K562 (cell line): ENCODE measurements at regions not wholly inside any gene's neighbourhood (a gene's known extent, or its start where the extent isn't known, plus 50 kb on each side); places are given as distances from the start of the nearest gene placed in this dataset.

Source experiments
- ATAC-seq: fragments of 200-7000 bp; cut with Tn5 transposase; 3 replicates; pipeline ENCODE4 v1.9.1; 2020; ENCODE audit warnings: moderate library complexity
- BruUV-seq: library from RNA; stranded (reverse); fragments of 400-500 nt; replicated peaks from 2 replicates; lab custom pipeline; 2021; lab: Mats Ljungman, UMichigan
- CTCF ChIA-PET: fragments of 300-600 bp; formaldehyde crosslinking; extraction: SDS; loops from one replicate; lab custom pipeline; 2021; ENCODE audit warnings: low intra/inter-chr PET ratio; lab: Yijun Ruan, JAX
- POLR2A ChIA-PET: fragments of 300-600, 350-650 bp; sonication (Branson Sonifier 250); formaldehyde crosslinking; extraction: SDS; loops from one replicate; lab custom pipeline; 2021; ENCODE audit warnings: antibody characterized with exemption, inconsistent platforms; lab: Yijun Ruan, JAX
- DNase-seq, 4 experiments: peaks; one replicate each; pipeline versions ENCODE4 v3.0.0 to v3.0.0-alpha.2; 2011 to 2018; ENCODE audit warnings: low spot score in 3 of 4, mixed read lengths in 3 of 4; ENCODE audit errors: extremely low read depth in 1 of 4
- FAIRE-seq: peaks from 2 replicates; lab custom pipeline; 2011; peaks lifted over from hg19 to GRCh38; lab: Jason Lieb, UNC
- H2AFZ ChIP-seq: 2 replicates; pipeline ENCODE4 v1.6.0; 2011; ENCODE audit warnings: low read depth, low read length, control low read depth, inconsistent platforms
- H3K27ac ChIP-seq: fragments of 200-600 bp; 3 replicates; pipeline ENCODE4 v1.8.0; 2011; ENCODE audit warnings: low read depth, mild to moderate bottlenecking, control low read depth, inconsistent platforms, low read length, moderate library complexity, mixed read lengths; ENCODE audit errors: extremely low read depth
- H3K27me3 ChIP-seq, 2 experiments: fragments of 300-600 bp in 1 of 2; 2 replicates in 1 of 2; 3 replicates in 1 of 2; pipeline versions ENCODE4 v1.6.0 to v1.8.0; 2011; ENCODE audit warnings: inconsistent platforms in 2 of 2, low read length in 2 of 2, mild to moderate bottlenecking in 1 of 2, mixed read lengths in 1 of 2, moderate library complexity in 1 of 2; ENCODE audit not compliant: control insufficient read depth in 2 of 2, insufficient read depth in 2 of 2
- H3K36me3 ChIP-seq: fragments of 300-600 bp; 3 replicates; pipeline ENCODE4 v1.8.0; 2011; ENCODE audit warnings: mild to moderate bottlenecking, low read length, inconsistent platforms; ENCODE audit not compliant: control insufficient read depth, insufficient read depth
- H3K4me1 ChIP-seq, 2 experiments: fragments of 200-600 bp in 1 of 2; replicated peaks in 1 of 2; 2 replicates in 1 of 2; 3 replicates in 1 of 2; pipeline versions ENCODE4 v1.5.1 to v1.8.0; 2011; ENCODE audit warnings: inconsistent platforms in 2 of 2, low read length in 2 of 2, mild to moderate bottlenecking in 1 of 2, mixed read lengths in 1 of 2, moderate library complexity in 1 of 2; ENCODE audit not compliant: control insufficient read depth in 2 of 2, insufficient read depth in 2 of 2
- H3K4me2 ChIP-seq: 2 replicates; pipeline ENCODE4 v1.6.1; 2011; ENCODE audit warnings: low read length, control low read depth, inconsistent platforms, mixed read lengths; ENCODE audit not compliant: insufficient read depth
- H3K4me3 ChIP-seq: fragments of 200-600 bp; sonication (generic), shearing (Covaris generic); 2 replicates; pipeline ENCODE4 v1.5.1; 2016; ENCODE audit warnings: control low read depth, inconsistent platforms
- H3K79me2 ChIP-seq: fragments of 200-600 bp; 3 replicates; pipeline ENCODE4 v1.8.0; 2011; ENCODE audit warnings: low read length, inconsistent platforms; ENCODE audit not compliant: control insufficient read depth, insufficient read depth
- H3K9ac ChIP-seq, 2 experiments: 2 replicates each; pipeline versions ENCODE4 v1.6.0 to v1.6.1; 2011; ENCODE audit warnings: low read depth in 2 of 2, low read length in 2 of 2, control low read depth in 1 of 2, inconsistent platforms in 1 of 2, mild to moderate bottlenecking in 1 of 2, mixed read lengths in 1 of 2; ENCODE audit not compliant: insufficient read depth in 1 of 2
- H3K9me1 ChIP-seq: one replicate; pipeline ENCODE4 v1.6.0; 2011; ENCODE audit warnings: inconsistent platforms, mild to moderate bottlenecking, low read length, moderate library complexity; ENCODE audit not compliant: control insufficient read depth, insufficient read depth
- H3K9me3 ChIP-seq: replicated peaks from 2 replicates; pipeline ENCODE4 v1.5.1; 2011; ENCODE audit warnings: low read depth, low read length, inconsistent platforms; ENCODE audit not compliant: control insufficient read depth, insufficient read depth
- H4K20me1 ChIP-seq: replicated peaks from 2 replicates; pipeline ENCODE4 v1.6.1; 2011; ENCODE audit warnings: low read length, inconsistent platforms, mixed read lengths; ENCODE audit not compliant: control insufficient read depth, insufficient read depth
- ASH1L ChIP-seq: fragments of 450-650 bp; IDR thresholded peaks from 2 replicates; pipeline ENCODE4 v1.6.1; 2018; ENCODE audit warnings: borderline replicate concordance, mild to moderate bottlenecking, low read depth; ENCODE audit not compliant: partially characterized antibody
- CXXC5 ChIP-seq: fragments of 250-450 bp; sonication (Bioruptor Pico); IDR thresholded peaks from 2 replicates; pipeline ENCODE4 v1.8.0; 2022; ENCODE audit warnings: inconsistent platforms, mild to moderate bottlenecking, moderate library complexity
- ERF ChIP-seq: fragments of 450-650 bp; formaldehyde crosslinking; IDR thresholded peaks from 2 replicates; pipeline ENCODE4 v1.4.0; 2020; ENCODE audit warnings: mild to moderate bottlenecking, mixed read lengths
- GTF2A2 ChIP-seq: IDR thresholded peaks from 2 replicates; pipeline ENCODE4 v1.6.1; 2016; ENCODE audit warnings: mild to moderate bottlenecking, missing genetic modification characterization, missing compliant biosample characterization
- NONO ChIP-seq, 2 experiments: fragments of 200-400 bp in 1 of 2; fragments of 450-650 bp in 1 of 2; formaldehyde crosslinking in 1 of 2; IDR thresholded peaks; 2 replicates each; pipeline ENCODE4 v1.6.1; 2017; ENCODE audit warnings: low read depth in 2 of 2, mild to moderate bottlenecking in 2 of 2, moderate library complexity in 2 of 2, low read length in 1 of 2
- TAF9B ChIP-seq: fragments of 450-650 bp; IDR thresholded peaks from 2 replicates; pipeline ENCODE4 v1.6.1; 2018; ENCODE audit warnings: mild to moderate bottlenecking; ENCODE audit not compliant: partially characterized antibody
- TEAD2 ChIP-seq: fragments of 450-650 bp; IDR thresholded peaks from 2 replicates; pipeline ENCODE4 v1.6.1; 2016; ENCODE audit warnings: missing genetic modification characterization, control low read depth, missing compliant biosample characterization
- TGIF2 ChIP-seq: sonication (generic); formaldehyde crosslinking; IDR thresholded peaks from 2 replicates; pipeline ENCODE4 v1.8.1; 2022; ENCODE audit warnings: mild to moderate bottlenecking, missing genetic modification reagents, moderate library complexity
- ZNF165 ChIP-seq: fragments of 250-450 bp; sonication (Bioruptor Pico); IDR thresholded peaks from 2 replicates; pipeline ENCODE4 v1.4.0; 2020; ENCODE audit warnings: borderline replicate concordance
- ZNF384 ChIP-seq: IDR thresholded peaks from 2 replicates; pipeline ENCODE4 v1.6.1; 2012; ENCODE audit warnings: low read depth, low read length, improper control_type of control experiment
- ZNF644 ChIP-seq: fragments of 200-800 bp; sonication (Bioruptor generic); IDR thresholded peaks from 2 replicates; pipeline ENCODE4 v1.6.1; 2016; ENCODE audit warnings: low read depth, missing genetic modification characterization, missing compliant biosample characterization
- ZNF699 ChIP-seq: fragments of 250-450 bp; sonication (Bioruptor Pico); IDR thresholded peaks from 2 replicates; pipeline ENCODE4 v1.8.0; 2021; ENCODE audit warnings: mild to moderate bottlenecking, moderate library complexity; ENCODE audit not compliant: insufficient replicate concordance
- ZNF79 ChIP-seq: fragments of 250-450 bp; sonication (Bioruptor Pico); IDR thresholded peaks from 2 replicates; pipeline ENCODE4 v1.4.0; 2020; ENCODE audit warnings: low read depth, mild to moderate bottlenecking, moderate library complexity
- WGBS: fragments of 100-300 bp; shearing (Covaris generic); methylation state at CpG from one replicate; pipeline ENCODE4 v1.1.6; 2016; ENCODE audit warnings: low coverage, mixed read lengths; ENCODE audit not compliant: insufficient coverage; ENCODE audit errors: missing lambda C conversion rate; 5-methylcytosine and 5-hydroxymethylcytosine counted together
- in situ Hi-C: fragments of 300-500 bp; cut with MboI; formaldehyde crosslinking; loops from 4 replicates; pipeline ENCODE4 v1.15.0; 2018; ENCODE audit warnings: inconsistent platforms, mixed read lengths
- intact Hi-C: fragments of 100-400 bp; cut with micrococcal nuclease; formaldehyde crosslinking; loops from 2 replicates; pipeline ENCODE4 v1.14.2; 2022
- TF ChIP-seq, protein P1 (sequence below): fragments of 250-450 bp; sonication (Bioruptor Pico); IDR thresholded peaks from 2 replicates; pipeline ENCODE4 v1.4.0; 2020; ENCODE audit warnings: mild to moderate bottlenecking, moderate library complexity, borderline replicate concordance
- TF ChIP-seq, protein P2 (sequence below): fragments of 250-450 bp; sonication (Bioruptor Pico); IDR thresholded peaks from 2 replicates; pipeline ENCODE4 v1.4.0; 2020; ENCODE audit warnings: mild to moderate bottlenecking
- TF ChIP-seq, protein P3 (sequence below): fragments of 450-650 bp; IDR thresholded peaks from 2 replicates; pipeline ENCODE4 v1.6.1; 2016; ENCODE audit warnings: low read depth, mild to moderate bottlenecking, moderate library complexity

DNA sequence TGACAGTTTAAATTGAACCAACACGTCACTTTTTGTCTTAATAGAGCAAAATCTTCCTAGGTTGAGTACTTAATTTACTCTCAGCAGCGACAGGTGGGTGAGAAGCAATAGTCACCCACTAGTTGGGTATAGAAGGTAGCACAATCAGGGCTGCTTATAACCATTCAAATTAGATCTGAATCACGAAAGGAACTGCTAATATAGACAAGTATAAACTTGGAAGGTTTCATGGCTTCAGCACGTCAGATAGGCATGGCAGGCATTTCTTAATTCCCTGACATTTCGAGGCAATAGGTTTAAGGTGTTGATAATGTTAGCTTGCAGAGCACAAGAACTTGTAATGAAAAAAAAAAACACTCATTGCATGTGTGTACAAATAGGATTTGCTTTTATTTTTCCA, 853.4 kb downstream of the PCDH7 start:
- no peaks in the 10 kb centered on the region for H3K9me3 ChIP-seq
- no peak overlapping the region for H2AFZ ChIP-seq
- H3K9ac ChIP-seq, result no peak overlapping the region
- intact Hi-C loops (no loop called here), in situ Hi-C loops (no loop called here)
- CTCF ChIA-PET, result interaction anchor here (0.7 kb wide), 1 partner anchor 57 kb away, joined by 3 read pairs; no protein-coding TSS in a partner anchor
- no peaks in the 10 kb centered on the region for H3K4me1 ChIP-seq
- H3K4me3 ChIP-seq, result no peak overlapping the region
- FAIRE-seq, result no peak
- no peak for DNase-seq
- POLR2A ChIA-PET, result no interaction called here
- H3K27ac ChIP-seq, result no peak overlapping the region
- no peak for ATAC-seq
- H3K27me3 ChIP-seq, result no peaks in the 10 kb centered on the region
- TF ChIP-seq CXXC5 (CRISPR knock-in tag), result no peak
- TF ChIP-seq ASH1L, result no peak
- TF ChIP-seq ZNF79 (CRISPR knock-in tag), result no peak
- TF ChIP-seq ZNF165 (CRISPR knock-in tag), result no peak
- TF ChIP-seq, protein P1, sequence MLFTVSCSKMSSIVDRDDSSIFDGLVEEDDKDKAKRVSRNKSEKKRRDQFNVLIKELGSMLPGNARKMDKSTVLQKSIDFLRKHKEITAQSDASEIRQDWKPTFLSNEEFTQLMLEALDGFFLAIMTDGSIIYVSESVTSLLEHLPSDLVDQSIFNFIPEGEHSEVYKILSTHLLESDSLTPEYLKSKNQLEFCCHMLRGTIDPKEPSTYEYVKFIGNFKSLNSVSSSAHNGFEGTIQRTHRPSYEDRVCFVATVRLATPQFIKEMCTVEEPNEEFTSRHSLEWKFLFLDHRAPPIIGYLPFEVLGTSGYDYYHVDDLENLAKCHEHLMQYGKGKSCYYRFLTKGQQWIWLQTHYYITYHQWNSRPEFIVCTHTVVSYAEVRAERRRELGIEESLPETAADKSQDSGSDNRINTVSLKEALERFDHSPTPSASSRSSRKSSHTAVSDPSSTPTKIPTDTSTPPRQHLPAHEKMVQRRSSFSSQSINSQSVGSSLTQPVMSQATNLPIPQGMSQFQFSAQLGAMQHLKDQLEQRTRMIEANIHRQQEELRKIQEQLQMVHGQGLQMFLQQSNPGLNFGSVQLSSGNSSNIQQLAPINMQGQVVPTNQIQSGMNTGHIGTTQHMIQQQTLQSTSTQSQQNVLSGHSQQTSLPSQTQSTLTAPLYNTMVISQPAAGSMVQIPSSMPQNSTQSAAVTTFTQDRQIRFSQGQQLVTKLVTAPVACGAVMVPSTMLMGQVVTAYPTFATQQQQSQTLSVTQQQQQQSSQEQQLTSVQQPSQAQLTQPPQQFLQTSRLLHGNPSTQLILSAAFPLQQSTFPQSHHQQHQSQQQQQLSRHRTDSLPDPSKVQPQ (CRISPR knock-in tag), result no peak
- TF ChIP-seq GTF2A2 (tag), result no peak
- TF ChIP-seq ERF, result no peak
- TF ChIP-seq, protein P2, sequence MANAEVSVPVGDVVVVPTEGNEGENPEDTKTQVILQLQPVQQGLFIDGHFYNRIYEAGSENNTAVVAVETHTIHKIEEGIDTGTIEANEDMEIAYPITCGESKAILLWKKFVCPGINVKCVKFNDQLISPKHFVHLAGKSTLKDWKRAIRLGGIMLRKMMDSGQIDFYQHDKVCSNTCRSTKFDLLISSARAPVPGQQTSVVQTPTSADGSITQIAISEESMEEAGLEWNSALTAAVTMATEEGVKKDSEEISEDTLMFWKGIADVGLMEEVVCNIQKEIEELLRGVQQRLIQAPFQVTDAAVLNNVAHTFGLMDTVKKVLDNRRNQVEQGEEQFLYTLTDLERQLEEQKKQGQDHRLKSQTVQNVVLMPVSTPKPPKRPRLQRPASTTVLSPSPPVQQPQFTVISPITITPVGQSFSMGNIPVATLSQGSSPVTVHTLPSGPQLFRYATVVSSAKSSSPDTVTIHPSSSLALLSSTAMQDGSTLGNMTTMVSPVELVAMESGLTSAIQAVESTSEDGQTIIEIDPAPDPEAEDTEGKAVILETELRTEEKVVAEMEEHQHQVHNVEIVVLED (CRISPR knock-in tag), result no peak
- TF ChIP-seq TEAD2 (tag), result no peak
- no peak for TF ChIP-seq ZNF384
- TF ChIP-seq, protein P3, sequence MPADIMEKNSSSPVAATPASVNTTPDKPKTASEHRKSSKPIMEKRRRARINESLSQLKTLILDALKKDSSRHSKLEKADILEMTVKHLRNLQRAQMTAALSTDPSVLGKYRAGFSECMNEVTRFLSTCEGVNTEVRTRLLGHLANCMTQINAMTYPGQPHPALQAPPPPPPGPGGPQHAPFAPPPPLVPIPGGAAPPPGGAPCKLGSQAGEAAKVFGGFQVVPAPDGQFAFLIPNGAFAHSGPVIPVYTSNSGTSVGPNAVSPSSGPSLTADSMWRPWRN, result no peak
- no peak for TF ChIP-seq ZNF644 (tag)
- TF ChIP-seq TGIF2 (CRISPR knock-in tag), result no peak
- TF ChIP-seq TAF9B, result no peak
- no peak for TF ChIP-seq ZNF699 (CRISPR knock-in tag)
- no peak for TF ChIP-seq NONO (IDR thresholded peaks at IDR 0.05; ENCODE audit: low read depth in 2 of 2, low read length in 1 of 2)
- no peak overlapping the region for H3K4me2 ChIP-seq
- WGBS, result 0% methylated on average over 5 of the region's 5 CpGs
- H4K20me1 ChIP-seq, result no peaks in the 10 kb centered on the region
- no peaks in the 10 kb centered on the region for H3K36me3 ChIP-seq
- H3K79me2 ChIP-seq, result no peaks in the 10 kb centered on the region
- BruUV-seq, result no TSS peak
- H3K9me1 ChIP-seq, result no peaks in the 10 kb centered on the region
